ENCODE measurements at regions not wholly inside any gene's neighbourhood (a gene's known extent, or its start where the extent isn't known, plus 50 kb on each side); places are given as distances from the start of the nearest gene placed in this dataset.
"Not testable (repeated sequence)": the region's sequence is repeated elsewhere in the genome, so short reads cannot be mapped to it uniquely, and the experiment has no call there.

DNA sequence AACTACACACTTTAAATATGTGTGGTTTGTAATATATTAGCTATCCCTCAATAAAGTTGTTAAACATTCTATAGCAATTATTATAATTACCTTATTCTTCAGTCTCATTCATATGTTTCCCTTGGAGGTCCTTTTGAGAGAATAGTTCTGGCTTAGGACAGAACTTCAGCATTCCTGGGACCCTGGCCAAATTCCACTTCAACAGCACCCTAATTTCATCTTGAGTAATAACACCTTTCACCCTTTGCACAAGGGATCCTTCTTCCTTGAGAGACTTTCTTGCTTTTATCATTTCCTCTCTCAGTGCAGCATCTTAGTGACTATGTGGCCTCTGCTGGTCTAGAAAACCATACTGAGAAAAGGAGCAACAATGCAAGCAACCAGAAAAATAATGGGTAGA lies 255.9 kb downstream of the C11orf87 start:
- intact Hi-C loops (cut with DNase I): no loop called here
- Histone ChIP-seq H3K36me3 (no peaks in the 10 kb centered on the region), H3K27me3 (no peaks in the 10 kb centered on the region), H3K9me3 (no peaks in the 10 kb centered on the region), H3K27ac (replicated peaks in 1 of 4) (no peak overlapping the region), H3K4me1 (peaks cover 0 to 15% (median 13%) of the 10 kb centered on the region in 4 donors), H3K4me3 (no peak overlapping the region)
- DNase-seq (ENCODE audit: extremely low spot score): no peak
- TF ChIP-seq, protein P1, sequence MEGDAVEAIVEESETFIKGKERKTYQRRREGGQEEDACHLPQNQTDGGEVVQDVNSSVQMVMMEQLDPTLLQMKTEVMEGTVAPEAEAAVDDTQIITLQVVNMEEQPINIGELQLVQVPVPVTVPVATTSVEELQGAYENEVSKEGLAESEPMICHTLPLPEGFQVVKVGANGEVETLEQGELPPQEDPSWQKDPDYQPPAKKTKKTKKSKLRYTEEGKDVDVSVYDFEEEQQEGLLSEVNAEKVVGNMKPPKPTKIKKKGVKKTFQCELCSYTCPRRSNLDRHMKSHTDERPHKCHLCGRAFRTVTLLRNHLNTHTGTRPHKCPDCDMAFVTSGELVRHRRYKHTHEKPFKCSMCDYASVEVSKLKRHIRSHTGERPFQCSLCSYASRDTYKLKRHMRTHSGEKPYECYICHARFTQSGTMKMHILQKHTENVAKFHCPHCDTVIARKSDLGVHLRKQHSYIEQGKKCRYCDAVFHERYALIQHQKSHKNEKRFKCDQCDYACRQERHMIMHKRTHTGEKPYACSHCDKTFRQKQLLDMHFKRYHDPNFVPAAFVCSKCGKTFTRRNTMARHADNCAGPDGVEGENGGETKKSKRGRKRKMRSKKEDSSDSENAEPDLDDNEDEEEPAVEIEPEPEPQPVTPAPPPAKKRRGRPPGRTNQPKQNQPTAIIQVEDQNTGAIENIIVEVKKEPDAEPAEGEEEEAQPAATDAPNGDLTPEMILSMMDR (IDR thresholded peaks at IDR 0.05): no peak
- TF ChIP-seq POLR2AphosphoS5 (IDR thresholded peaks at IDR 0.05) (no peak), POLR2A (IDR thresholded peaks at IDR 0.05; ENCODE audit: low read depth) (no peak), EP300 (IDR thresholded peaks at IDR 0.05) (no peak)

DNA sequence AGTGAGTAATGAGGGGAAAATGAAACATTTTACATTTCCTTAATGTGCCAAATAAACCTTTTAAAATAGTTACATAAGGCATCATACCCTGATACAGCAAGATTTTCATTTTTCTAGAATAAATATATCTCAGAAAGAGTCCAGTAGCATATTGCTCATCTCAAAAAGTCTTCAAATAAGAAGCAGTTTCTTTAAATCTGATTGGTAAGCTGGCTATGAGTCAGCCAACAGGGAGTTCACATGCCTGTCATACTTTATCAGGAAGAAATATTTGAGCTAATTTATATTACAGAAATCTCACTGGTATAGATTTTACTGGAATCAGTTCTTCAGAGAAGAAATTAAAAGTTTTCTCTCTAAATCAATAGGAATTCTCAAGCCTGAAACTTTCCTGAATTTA lies 258.1 kb downstream of the C11orf87 start:
- DNase-seq (ENCODE audit: extremely low spot score): no peak
- Histone ChIP-seq H3K27me3 (no peaks in the 10 kb centered on the region), H3K4me1 (peaks cover 0 to 15% (median 13%) of the 10 kb centered on the region in 4 donors), H3K9me3 (no peaks in the 10 kb centered on the region), H3K27ac (replicated peaks in 1 of 4) (no peak overlapping the region), H3K36me3 (no peaks in the 10 kb centered on the region), H3K4me3 (no peak overlapping the region)
- TF ChIP-seq, protein P1 (IDR thresholded peaks at IDR 0.05): no peak
- intact Hi-C loops (cut with DNase I): no loop called here

DNA sequence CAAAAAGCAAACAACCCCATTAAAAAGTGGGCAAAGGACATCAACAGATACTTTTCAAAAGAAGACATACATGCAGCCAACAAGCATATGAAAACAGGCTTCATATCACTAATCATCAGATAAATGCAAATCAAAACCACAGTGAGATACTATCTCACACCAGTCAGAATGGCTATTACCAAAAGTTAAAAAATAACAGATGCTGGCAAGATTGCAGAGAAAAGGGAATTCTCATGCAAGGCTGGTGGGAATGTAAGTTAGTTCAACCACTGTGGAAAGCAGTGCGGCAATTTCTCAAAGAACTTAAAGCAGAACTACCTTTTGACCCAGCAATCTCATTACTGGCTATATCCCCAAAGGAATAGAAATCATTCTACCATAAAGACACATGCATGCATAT lies 260.8 kb downstream of the C11orf87 start:
- DNase-seq (ENCODE audit: extremely low spot score); H3K9me3 ChIP-seq; H3K4me3 ChIP-seq; H3K4me1 ChIP-seq; H3K36me3 ChIP-seq; H3K27me3 ChIP-seq; intact Hi-C loops (cut with DNase I); H3K27ac ChIP-seq (replicated peaks in 1 of 4): not testable (repeated sequence)
- WGBS: 88% methylated on average over 1 of the region's 1 CpG

DNA sequence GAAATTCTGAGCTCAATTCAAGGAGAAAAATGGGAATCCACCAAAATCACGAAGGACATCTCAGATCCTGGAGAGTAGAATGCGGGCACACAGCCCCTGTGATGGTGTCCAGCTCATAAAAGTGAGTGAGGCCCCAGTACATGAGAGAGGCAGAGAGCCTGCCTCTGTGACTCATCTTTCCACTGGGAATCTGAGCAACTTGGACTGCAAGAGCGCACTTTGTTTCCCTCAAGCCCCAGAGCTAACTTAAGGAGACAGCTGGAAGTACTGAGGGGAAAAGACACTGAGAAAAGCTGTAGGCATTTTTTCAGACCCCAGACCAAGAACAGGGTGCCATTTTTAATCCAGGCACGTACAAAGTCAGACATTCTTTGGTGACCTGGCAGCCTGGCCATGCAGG lies 273.7 kb downstream of the C11orf87 start:
- no peak overlapping the region for H3K4me3 ChIP-seq
- TF ChIP-seq EP300 (IDR thresholded peaks at IDR 0.05) (no peak), POLR2AphosphoS5 (IDR thresholded peaks at IDR 0.05) (no peak), POLR2A (IDR thresholded peaks at IDR 0.05; ENCODE audit: low read depth) (no peak)
- TF ChIP-seq, protein P1 (IDR thresholded peaks at IDR 0.05): no peak
- DNase-seq (ENCODE audit: extremely low spot score): no peak
- intact Hi-C loops (cut with DNase I): no loop called here
- H3K27me3 ChIP-seq: no peaks in the 10 kb centered on the region
- H3K27ac ChIP-seq (replicated peaks in 1 of 4): no peak overlapping the region
- H3K4me1 ChIP-seq: no peaks in the 10 kb centered on the region
- H3K36me3 ChIP-seq: no peaks in the 10 kb centered on the region
- H3K9me3 ChIP-seq: peaks cover 0 to 43% (median 32%) of the 10 kb centered on the region in 4 donors
- 51% methylated on average over 4 of the region's 4 CpGs for WGBS

DNA sequence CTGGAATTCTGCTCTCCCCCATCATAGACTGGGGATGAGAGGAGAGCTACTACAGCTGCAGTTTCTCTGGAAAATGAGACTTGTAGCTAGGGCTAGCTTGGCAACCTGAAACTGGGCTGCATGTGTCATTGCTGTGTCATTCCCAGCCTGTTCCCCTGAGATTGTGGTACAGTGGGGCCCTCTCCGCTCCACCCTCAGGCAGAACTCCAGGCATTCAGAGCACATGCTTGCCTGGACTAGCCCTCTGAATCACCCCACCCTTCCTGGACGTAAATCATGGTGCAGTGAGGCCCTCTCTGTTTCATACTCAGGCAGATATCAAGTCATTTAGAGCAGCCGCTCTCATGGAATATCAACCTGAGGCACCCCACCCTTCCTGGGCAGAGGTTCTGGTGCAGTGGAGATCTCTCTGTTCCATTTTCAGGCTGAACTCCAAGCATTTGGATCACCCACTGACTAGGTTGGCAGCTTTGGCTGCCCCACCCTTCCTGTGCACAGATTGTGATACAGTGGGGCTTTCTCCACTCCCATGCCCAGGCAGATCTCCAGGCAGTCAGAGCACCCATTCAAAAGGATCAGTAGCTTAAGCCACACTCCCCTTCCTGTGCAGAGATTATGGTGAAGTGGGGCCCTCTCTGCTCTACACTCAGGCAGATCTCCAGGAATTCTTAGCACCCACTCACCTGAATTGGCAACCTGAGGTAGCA lies 274.4 kb downstream of the C11orf87 start:
- intact Hi-C loops (cut with DNase I): no loop called here

More for the DNA sequence above, 274.4 kb downstream of the C11orf87 start:
- no peaks in the 10 kb centered on the region for H3K36me3 ChIP-seq
- 69% methylated on average over 3 of the region's 3 CpGs for WGBS
- H3K27ac ChIP-seq (replicated peaks in 1 of 4): no peak overlapping the region
- H3K27me3 ChIP-seq: no peaks in the 10 kb centered on the region
- peaks cover 0 to 43% (median 32%) of the 10 kb centered on the region in 4 donors for H3K9me3 ChIP-seq
- no peak for DNase-seq (ENCODE audit: extremely low spot score)
- TF ChIP-seq POLR2AphosphoS5 (IDR thresholded peaks at IDR 0.05) (no peak), EP300 (IDR thresholded peaks at IDR 0.05) (no peak), POLR2A (IDR thresholded peaks at IDR 0.05; ENCODE audit: low read depth) (no peak)
- TF ChIP-seq, protein P1 (IDR thresholded peaks at IDR 0.05): no peak
- H3K4me3 ChIP-seq: no peak overlapping the region
- no peaks in the 10 kb centered on the region for H3K4me1 ChIP-seq

All from esophagus muscularis mucosa (tissue), 4 donors.